ENCODE measurements at regions not wholly inside any gene's neighbourhood (a gene's known extent, or its start where the extent isn't known, plus 50 kb on each side); places are given as distances from the start of the nearest gene placed in this dataset.

- BruUV-seq (replicated peaks) = no TSS peak
- WGBS (ENCODE audit: insufficient coverage, low coverage, missing lambda C conversion rate) = 7% methylated on average over 5 of the region's 6 CpGs
- no peak overlapping the region for H3K4me3 ChIP-seq
- H4K20me1 ChIP-seq (replicated peaks; ENCODE audit: control insufficient read depth, insufficient read depth, low read length) = no peaks in the 10 kb centered on the region
- no peak for FAIRE-seq
- in situ Hi-C loops (cut with MboI) = no loop called here
- intact Hi-C loops (cut with micrococcal nuclease) = no loop called here
- no peak overlapping the region for H2AFZ ChIP-seq (ENCODE audit: low read depth, low read length)
- CTCF ChIA-PET (ENCODE audit: low intra/inter-chr PET ratio) = no interaction called here
- TF ChIP-seq PHB2 (IDR thresholded peaks at IDR 0.05; ENCODE audit: low read depth) (no peak), TAL1 (IDR thresholded peaks at IDR 0.05) (no peak), ZC3H8 (IDR thresholded peaks at IDR 0.05) (no peak), ZNF274 (IDR thresholded peaks at IDR 0.05; ENCODE audit: borderline replicate concordance, low read depth, low read length) (no peak), SIN3A (IDR thresholded peaks at IDR 0.05; ENCODE audit: borderline replicate concordance in 2 of 2, control insufficient read depth in 1 of 2, low read depth in 2 of 2, low read length in 2 of 2) (no peak), EZH2 (IDR thresholded peaks at IDR 0.05; ENCODE audit: borderline replicate concordance, low read depth, low read length) (no peak), SMARCE1 (IDR thresholded peaks at IDR 0.05) (no peak), TEAD2 (tag; IDR thresholded peaks at IDR 0.05) (no peak), MCM7 (IDR thresholded peaks at IDR 0.05) (no peak), FOXO4 (CRISPR knock-in tag; IDR thresholded peaks at IDR 0.05) (no peak), ZFX (CRISPR knock-in tag; IDR thresholded peaks at IDR 0.05) (no peak), CHAMP1 (IDR thresholded peaks at IDR 0.05) (no peak), ZNF384 (IDR thresholded peaks at IDR 0.05; ENCODE audit: low read depth, low read length) (no peak)
- no peaks in the 10 kb centered on the region for H3K9me1 ChIP-seq (ENCODE audit: control insufficient read depth, insufficient read depth, low read length)
- H3K36me3 ChIP-seq (ENCODE audit: control insufficient read depth, insufficient read depth, low read length) = no peaks in the 10 kb centered on the region
- no peak for DNase-seq (ENCODE audit: extremely low read depth in 1 of 4, low spot score in 3 of 4)
- no peaks in the 10 kb centered on the region for H3K4me1 ChIP-seq (replicated peaks in 1 of 2; ENCODE audit: control insufficient read depth in 2 of 2, insufficient read depth in 2 of 2, low read length in 2 of 2)
- H3K9ac ChIP-seq (ENCODE audit: insufficient read depth in 1 of 2, low read depth in 2 of 2, low read length in 2 of 2) = no peak overlapping the region
- no peaks in the 10 kb centered on the region for H3K79me2 ChIP-seq (ENCODE audit: control insufficient read depth, insufficient read depth, low read length)
- H3K4me2 ChIP-seq (ENCODE audit: insufficient read depth, low read length) = no peak overlapping the region
- peaks cover 3 to 61% of the 10 kb centered on the region in 2 experiments; a peak in 4 of 5 replicates for H3K27me3 ChIP-seq (ENCODE audit: control insufficient read depth in 2 of 2, insufficient read depth in 2 of 2, low read length in 2 of 2)
- POLR2A ChIA-PET = no interaction called here
- no peaks in the 10 kb centered on the region for H3K9me3 ChIP-seq (replicated peaks; ENCODE audit: control insufficient read depth, insufficient read depth, low read depth, low read length)
- no peak overlapping the region for H3K27ac ChIP-seq (ENCODE audit: extremely low read depth, low read depth, low read length)
- ATAC-seq = no peak
Measured at GRCh38 chr10:128432423-128432822, 306.2 kb upstream of the MKI67 start.

All from K562 (cell line).